GM23338 (cell line): ENCODE measurements at regions not wholly inside any gene's neighbourhood (a gene's known extent, or its start where the extent isn't known, plus 50 kb on each side); places are given as distances from the start of the nearest gene placed in this dataset.

Experiments
- CREB1 ChIP-seq: fragments of 250-450 bp; sonication (Bioruptor Pico); IDR thresholded peaks from 2 replicates; pipeline ENCODE4 v1.5.0; 2020; ENCODE audit warnings: low read depth, mild to moderate bottlenecking, moderate library complexity
- CTCF ChIP-seq, 2 experiments: fragments of 200-600 bp in 1 of 2; sonication (generic) in 1 of 2; conservative IDR thresholded peaks; 2 replicates each; pipeline versions ENCODE4 v1.5.1 to v1.6.1; 2016 to 2017; ENCODE audit warnings: antibody characterized with exemption in 2 of 2, low read depth in 2 of 2, mild to moderate bottlenecking in 2 of 2, moderate library complexity in 1 of 2
- ETS1 ChIP-seq: IDR thresholded peaks from 2 replicates; pipeline ENCODE4 v1.6.1; 2016; ENCODE audit warnings: antibody characterized with exemption
- EZH2 ChIP-seq: fragments of 200-600 bp; sonication (generic); IDR thresholded peaks from one replicate; pipeline ENCODE4 v1.8.0; 2017; ENCODE audit warnings: antibody characterized with exemption, mild to moderate bottlenecking, low read depth; ENCODE audit not compliant: unreplicated experiment
- EZH2phosphoT487 ChIP-seq: fragments of 200-600 bp; sonication (generic); IDR thresholded peaks from one replicate; pipeline ENCODE4 v1.8.1; 2018; ENCODE audit warnings: antibody characterized with exemption; ENCODE audit not compliant: unreplicated experiment
- JUNB ChIP-seq: IDR thresholded peaks from one replicate; pipeline ENCODE4 v1.6.1; 2016; ENCODE audit warnings: antibody characterized with exemption; ENCODE audit not compliant: unreplicated experiment
- NANOG ChIP-seq: IDR thresholded peaks from 2 replicates; pipeline ENCODE4 v1.6.1; 2016; ENCODE audit warnings: antibody characterized with exemption, borderline replicate concordance
- POLR2AphosphoS5 ChIP-seq: IDR thresholded peaks from 2 replicates; pipeline ENCODE4 v1.6.1; 2016; ENCODE audit warnings: antibody characterized with exemption, low read depth
- REST ChIP-seq: IDR thresholded peaks from one replicate; pipeline ENCODE4 v1.6.1; 2018; ENCODE audit warnings: antibody characterized with exemption; ENCODE audit not compliant: unreplicated experiment
- STAT1 ChIP-seq: IDR thresholded peaks from one replicate; pipeline ENCODE4 v1.6.1; 2016; ENCODE audit warnings: antibody characterized with exemption; ENCODE audit not compliant: unreplicated experiment
- ZNF114 ChIP-seq: fragments of 250-450 bp; sonication (Bioruptor Pico); IDR thresholded peaks from 2 replicates; pipeline ENCODE4 v1.5.0; 2020; ENCODE audit warnings: mild to moderate bottlenecking, moderate library complexity

GRCh38 chr5:53407373-53407772 is 73.1 kb upstream of the FST start:
- TF ChIP-seq CTCF (conservative IDR thresholded peaks at IDR 0.05; ENCODE audit: low read depth in 2 of 2), result no peak
- TF ChIP-seq EZH2, result no peak
- no peak for TF ChIP-seq POLR2AphosphoS5
- TF ChIP-seq JUNB, result no peak
- TF ChIP-seq EZH2phosphoT487, result no peak
- TF ChIP-seq CREB1 (CRISPR knock-in tag), result no peak
- TF ChIP-seq ZNF114 (CRISPR knock-in tag), result no peak
- no peak for TF ChIP-seq REST
- TF ChIP-seq NANOG, result no peak
- no peak for TF ChIP-seq STAT1
- no peak for TF ChIP-seq ETS1
